Islet of Langerhans (tissue), 1 donor: ENCODE measurements at regions not wholly inside any gene's neighbourhood (a gene's known extent, or its start where the extent isn't known, plus 50 kb on each side); places are given as distances from the start of the nearest gene placed in this dataset.
"Not testable (repeated sequence)": the region's sequence is repeated elsewhere in the genome, so short reads cannot be mapped to it uniquely, and the experiment has no call there.

Experiments used
- FAIRE-seq: peaks from one replicate; lab custom pipeline; 2011; peaks lifted over from hg19 to GRCh38; lab: Jason Lieb, UNC

DNA sequence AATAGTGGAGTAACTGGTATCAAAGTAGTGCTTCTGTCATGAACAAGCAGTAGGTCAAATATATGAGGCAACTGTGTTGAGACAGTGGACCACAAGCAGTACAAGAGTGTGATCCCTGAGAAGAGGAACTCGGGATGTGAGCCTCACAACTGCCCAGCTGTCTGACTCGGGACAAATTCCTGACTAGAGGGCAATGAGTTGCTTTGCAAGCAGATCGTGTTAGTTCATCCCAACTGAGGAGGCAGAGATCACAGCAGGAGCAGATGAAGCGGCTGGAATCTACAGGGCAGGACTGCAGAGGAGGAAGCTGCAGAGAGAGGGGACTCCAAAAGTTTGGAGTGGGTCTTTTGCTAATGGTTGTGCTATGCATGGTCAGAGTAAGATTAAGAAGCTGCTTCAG is 741.1 kb downstream of the DIAPH3 start:
- no peak for FAIRE-seq

DNA sequence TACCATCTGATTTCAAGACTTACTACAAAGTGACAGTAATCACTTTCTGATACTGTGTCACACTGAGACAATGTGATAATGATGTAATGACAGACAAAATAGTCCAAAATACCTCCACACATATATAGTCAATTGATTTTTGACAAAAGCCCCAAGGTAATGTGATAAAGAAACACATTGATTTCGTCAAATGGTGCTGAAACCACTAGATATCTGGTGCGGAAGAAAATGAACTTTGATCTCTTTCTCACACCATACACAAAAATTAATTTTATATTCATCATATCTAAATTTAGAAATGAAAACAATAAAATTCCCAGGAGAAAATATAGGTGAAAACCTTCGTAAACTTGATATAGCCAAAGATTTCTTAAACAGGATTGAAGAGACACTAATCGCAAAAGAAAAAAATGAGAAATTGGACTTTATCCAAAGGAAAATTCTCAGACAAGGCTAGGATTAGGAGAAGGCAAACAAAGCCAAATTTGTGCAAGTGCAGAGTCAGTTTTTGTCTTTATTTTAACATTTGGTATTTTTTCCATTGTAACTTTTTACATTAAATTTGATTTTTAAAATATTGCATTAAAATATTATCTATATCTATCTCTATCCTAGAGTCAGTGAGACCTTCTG is 739.9 kb downstream of the DIAPH3 start:
- FAIRE-seq, result no peak

GRCh38 chr13:59424661-59425060 is 739.1 kb downstream of the DIAPH3 start:
- FAIRE-seq, result no peak

GRCh38 chr13:59425211-59425741 is 738.5 kb downstream of the DIAPH3 start:
- no peak for FAIRE-seq

- no peak for FAIRE-seq
These were observed 728.7 kb downstream of the DIAPH3 start for GRCh38 chr13:59435024-59435423.

DNA sequence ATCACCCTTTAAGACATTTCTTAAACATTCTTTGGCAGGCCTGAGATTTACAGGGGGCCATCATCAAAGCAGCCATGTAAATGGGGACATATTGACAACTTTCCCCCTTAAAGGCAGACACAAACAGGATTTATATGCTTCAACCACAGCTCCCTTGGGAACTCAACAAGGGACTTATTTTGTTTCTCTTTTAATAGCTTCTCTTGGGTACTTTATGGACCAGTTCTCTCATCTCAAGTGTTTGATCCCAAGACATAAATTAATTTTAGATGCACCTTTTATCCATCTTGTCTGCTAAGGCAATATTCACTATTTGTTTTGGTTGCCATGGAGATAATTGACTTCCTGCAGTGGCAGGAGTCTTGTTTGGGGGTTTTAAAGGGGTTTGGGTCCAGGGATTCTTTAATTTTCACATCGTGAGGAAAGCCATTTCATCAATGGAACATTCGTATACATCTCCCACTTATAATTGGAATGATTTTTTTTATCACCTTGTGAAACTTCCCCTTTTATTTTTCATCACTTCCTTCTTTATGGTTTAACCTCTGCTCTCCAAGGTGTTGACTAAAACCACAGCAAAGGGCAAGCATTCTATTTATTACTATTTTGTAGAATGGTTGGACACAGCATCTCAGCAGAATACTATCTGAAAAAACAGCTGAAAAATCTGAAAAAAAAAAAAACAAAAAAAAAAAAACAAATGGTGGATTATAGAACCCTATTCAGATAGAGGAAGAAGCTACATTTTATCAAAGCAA is 726.0 kb downstream of the DIAPH3 start:
- FAIRE-seq, result no peak

DNA sequence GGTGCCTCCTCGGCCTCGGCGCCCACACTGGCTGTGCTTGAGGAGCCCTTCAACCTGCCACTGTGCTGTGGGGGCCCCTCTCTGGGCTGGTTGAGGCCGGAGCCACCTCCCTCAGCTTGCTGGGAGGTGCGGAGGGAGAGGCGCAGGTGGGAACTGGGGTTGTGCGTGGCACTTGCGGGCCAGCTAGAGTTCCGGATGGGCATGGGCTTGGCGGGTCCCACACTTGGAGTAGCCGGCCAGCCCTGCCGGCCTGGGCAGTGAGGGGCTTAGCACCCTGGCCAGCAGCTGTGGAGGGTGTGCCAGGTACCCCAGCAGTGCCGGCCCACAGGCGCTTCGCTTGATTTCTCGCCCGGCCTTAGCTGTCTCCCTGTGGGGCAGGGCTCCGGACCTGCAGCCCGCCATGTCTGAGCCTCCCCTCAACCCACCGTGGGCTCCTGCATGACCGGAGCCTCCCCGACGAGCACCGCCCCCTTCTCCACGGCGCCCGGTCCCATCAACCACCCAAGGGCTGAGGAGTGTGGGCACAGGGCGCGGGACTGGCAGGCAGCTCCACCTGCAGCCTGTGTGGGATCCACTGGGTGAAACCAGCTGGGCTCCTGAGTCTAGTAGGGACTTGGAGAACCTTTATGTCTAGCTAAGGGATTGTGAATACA is 723.8 kb downstream of the DIAPH3 start:
- FAIRE-seq, result no peak

GRCh38 chr13:59441068-59441467 is 722.7 kb downstream of the DIAPH3 start:
- FAIRE-seq, result not testable (repeated sequence)

GRCh38 chr13:59441596-59442280 is 722.0 kb downstream of the DIAPH3 start:
- FAIRE-seq, result no peak

GRCh38 chr13:59442461-59442860 is 721.3 kb downstream of the DIAPH3 start:
- FAIRE-seq, result no peak

DNA sequence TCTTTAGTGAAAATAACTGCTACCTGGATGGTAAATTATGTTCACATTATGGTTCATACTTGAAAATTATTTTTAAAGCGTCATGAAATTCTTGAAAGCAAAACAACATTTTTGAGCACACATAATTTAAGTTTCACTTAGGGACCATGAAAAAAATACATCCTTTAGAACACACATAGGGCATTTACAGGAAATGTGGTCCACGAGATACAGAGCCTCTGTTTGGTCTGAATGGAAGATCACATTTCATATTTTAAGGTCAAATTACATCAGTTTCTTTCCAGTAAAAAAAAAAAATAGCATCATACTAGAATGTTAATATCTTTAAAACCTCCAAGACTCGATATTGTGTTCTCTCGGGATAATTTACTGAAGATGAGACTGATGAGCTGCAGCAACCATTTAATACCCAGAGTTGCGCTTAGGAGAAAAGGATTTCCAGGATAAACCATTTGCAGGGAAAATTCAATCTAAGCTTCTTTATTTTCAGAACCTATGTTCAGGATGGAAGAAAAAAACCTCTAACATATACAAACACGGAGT is 720.7 kb downstream of the DIAPH3 start:
- FAIRE-seq, result peak; percentile 9

DNA sequence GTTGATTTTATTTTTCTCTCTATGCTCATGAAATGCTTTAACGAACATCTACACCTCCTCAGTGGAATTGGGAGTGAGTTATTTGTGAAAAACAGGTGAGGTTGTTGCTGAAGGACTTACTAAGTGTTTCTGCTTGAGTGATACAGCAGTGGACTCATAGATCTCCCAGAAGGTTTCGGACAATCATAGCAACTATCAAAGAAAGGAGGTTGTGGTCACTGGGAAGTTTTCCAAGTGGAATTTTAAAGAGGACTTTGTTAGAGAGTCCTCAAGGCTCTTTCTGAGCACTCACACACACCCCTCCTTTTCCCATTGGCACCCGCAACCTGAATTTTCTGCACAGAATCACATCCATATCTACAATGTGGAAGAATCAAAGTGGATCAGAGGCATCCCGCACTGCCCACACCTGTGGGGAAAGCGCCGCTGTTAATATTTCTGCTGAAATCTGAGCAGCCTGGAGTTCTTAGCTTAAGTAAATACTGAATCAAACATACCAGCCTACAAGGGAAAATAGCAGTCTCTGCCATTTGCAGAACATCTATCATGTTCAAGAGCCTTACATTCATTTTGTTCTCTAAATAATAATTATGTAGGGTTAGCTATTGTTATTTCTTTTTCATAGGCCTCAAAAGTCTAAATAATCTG is 719.4 kb downstream of the DIAPH3 start:
- no peak for FAIRE-seq

- FAIRE-seq, result no peak
These were observed 717.9 kb downstream of the DIAPH3 start for GRCh38 chr13:59445812-59446211.

DNA sequence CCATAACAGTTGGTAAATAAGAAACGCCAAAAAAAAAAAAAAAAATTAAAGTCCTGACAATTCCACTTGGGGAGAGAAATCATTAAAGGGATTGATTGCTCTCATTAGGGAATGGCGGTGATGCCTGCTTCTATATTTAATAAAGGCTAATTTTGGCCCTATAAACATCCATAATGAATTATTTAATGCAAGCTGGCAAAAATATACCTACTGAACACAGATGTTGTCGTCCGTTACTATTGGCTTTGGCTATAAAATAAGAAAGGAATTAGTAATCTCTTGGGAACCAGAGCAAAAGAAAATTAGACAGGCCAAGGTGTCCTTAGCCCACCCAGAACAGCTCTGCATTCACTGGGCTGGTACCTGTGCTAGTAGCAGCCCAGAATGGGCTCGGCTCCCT is 717.3 kb downstream of the DIAPH3 start:
- FAIRE-seq, result no peak

DNA sequence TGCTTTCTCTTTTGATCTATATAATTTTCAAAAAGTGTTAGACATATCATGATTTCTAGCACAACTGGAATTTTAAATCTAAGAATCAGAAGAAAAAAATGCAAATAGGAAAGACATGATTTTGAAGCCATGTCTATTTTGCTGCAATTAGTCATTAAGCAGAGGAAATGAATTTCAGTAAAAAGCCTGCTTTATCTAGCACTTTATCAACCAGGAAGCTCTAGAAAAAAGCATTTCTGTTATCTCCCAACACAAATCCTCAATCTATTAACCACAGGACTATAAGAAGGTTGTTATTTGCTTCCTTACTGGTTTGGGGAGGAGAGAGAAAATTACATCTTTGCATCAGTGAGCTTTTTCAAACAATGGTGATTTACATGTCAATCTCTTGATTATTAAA is 716.7 kb downstream of the DIAPH3 start:
- peak; percentile 60 for FAIRE-seq

GRCh38 chr13:59447846-59448620 is 715.7 kb downstream of the DIAPH3 start:
- no peak for FAIRE-seq

- FAIRE-seq, result no peak
These were observed 714.0 kb downstream of the DIAPH3 start for GRCh38 chr13:59449750-59450149.

- FAIRE-seq, result no peak
These were observed 713.5 kb downstream of the DIAPH3 start for GRCh38 chr13:59450229-59450628.

GRCh38 chr13:59451236-59451635 is 712.5 kb downstream of the DIAPH3 start:
- no peak for FAIRE-seq

DNA sequence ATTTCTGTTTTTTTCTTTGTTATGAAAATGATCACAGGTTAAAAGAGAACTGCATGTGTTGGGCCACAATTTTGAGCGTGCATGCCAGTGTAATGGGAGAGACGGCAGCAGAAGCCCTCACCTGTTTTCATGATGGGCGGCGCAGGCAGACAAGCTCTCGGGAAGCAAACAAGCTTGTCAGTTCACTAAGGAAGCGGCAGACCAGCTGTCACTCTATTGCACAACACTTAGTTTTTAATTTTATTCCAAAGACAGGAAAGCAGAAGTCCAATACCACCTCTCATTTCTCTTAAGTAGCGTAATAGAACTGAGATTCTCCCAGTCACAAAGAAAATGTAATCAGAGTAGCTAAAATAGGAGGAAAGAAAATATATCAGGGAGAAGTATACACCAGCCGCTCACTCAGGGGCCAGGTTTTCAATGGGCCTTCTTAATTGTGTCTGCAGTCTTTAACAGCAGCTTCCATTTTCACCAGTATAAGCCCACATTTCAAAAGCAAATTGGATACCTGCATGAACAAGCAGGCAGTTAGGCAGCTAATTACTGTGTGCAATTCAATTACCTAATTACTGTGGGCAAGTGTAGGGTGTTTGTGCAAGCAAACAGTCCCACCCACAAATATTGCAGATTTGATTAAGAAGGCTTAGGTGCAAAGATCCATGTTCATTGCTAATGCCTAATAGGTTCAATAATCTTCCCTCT is 711.4 kb downstream of the DIAPH3 start:
- FAIRE-seq, result no peak
